Transverse colon (tissue), 4 donors: ENCODE measurements at regions not wholly inside any gene's neighbourhood (a gene's known extent, or its start where the extent isn't known, plus 50 kb on each side); places are given as distances from the start of the nearest gene placed in this dataset.

Source experiments
- DNase-seq: peaks from one replicate; pipeline ENCODE4 v3.0.0-alpha.2; 2019
- H3K27ac ChIP-seq, 4 donors: fragments of 200-600 bp; sonication (generic); 2 replicates each; pipeline ENCODE4 v1.5.1; 2016 to 2018; ENCODE audit warnings: inconsistent platforms in 4 of 4
- H3K27me3 ChIP-seq: fragments of 200-600 bp; sonication (generic); 2 replicates; pipeline ENCODE4 v1.5.1; 2017; ENCODE audit warnings: inconsistent platforms
- H3K36me3 ChIP-seq, 4 donors: fragments of 200-600 bp; sonication (generic); 2 replicates each; pipeline ENCODE4 v1.5.1; 2017 to 2019; ENCODE audit warnings: inconsistent platforms in 4 of 4
- H3K4me1 ChIP-seq, 4 donors: fragments of 200-600 bp; sonication (generic); 2 replicates each; pipeline ENCODE4 v1.5.1; 2017 to 2020; ENCODE audit warnings: inconsistent platforms in 4 of 4
- H3K4me3 ChIP-seq, 4 donors: fragments of 200-600 bp; sonication (generic); 1 replicate in 1 of 4; 2 replicates in 3 of 4; pipeline versions ENCODE4 v1.5.1 to v1.6.1; 2017 to 2019; ENCODE audit warnings: inconsistent platforms in 4 of 4
- H3K9me3 ChIP-seq, 2 donors: fragments of 200-600 bp; sonication (generic); 2 replicates each; pipeline ENCODE4 v1.5.1; 2017 to 2019; ENCODE audit warnings: inconsistent platforms in 2 of 2
- CTCF ChIP-seq, 5 experiments: fragments of 200-600 bp in 3 of 5; fragments of 450-650 bp in 2 of 5; sonication (generic) in 3 of 5; IDR thresholded peaks; 1 replicate in 2 of 5; 2 replicates in 3 of 5; pipeline ENCODE4 v1.5.1; 2016 to 2017; ENCODE audit warnings: antibody characterized with exemption in 5 of 5, inconsistent platforms in 3 of 5, mild to moderate bottlenecking in 2 of 5, moderate library complexity in 1 of 5
- EP300 ChIP-seq: sonication (generic); formaldehyde crosslinking; IDR thresholded peaks from one replicate; pipeline ENCODE4 v1.6.1; 2017; ENCODE audit warnings: antibody characterized with exemption, low read depth
- POLR2A ChIP-seq: fragments of 450-650 bp; IDR thresholded peaks from one replicate; pipeline ENCODE4 v1.6.1; 2016; ENCODE audit warnings: antibody characterized with exemption, mild to moderate bottlenecking, moderate library complexity
- POLR2AphosphoS5 ChIP-seq, 3 donors: sonication (generic); formaldehyde crosslinking; IDR thresholded peaks; one replicate each; pipeline ENCODE4 v1.6.1; 2016; ENCODE audit warnings: antibody characterized with exemption in 3 of 3
- WGBS, 2 donors: methylation state at CpG; one replicate each; pipeline ENCODE4 v1.1.5; 2018; ENCODE audit warnings: low coverage in 1 of 2; 5-methylcytosine and 5-hydroxymethylcytosine counted together
- in situ Hi-C, 4 donors: fragments of 200-750 bp; cut with MboI; loops; one replicate each; pipeline versions ENCODE4 v1.15.0 to v1.15.1; 2017; ENCODE audit warnings: low sequenced_read_pairs in 3 of 4, low pct_ligation_motif_present in 1 of 4, low pct_unique_long_range_greater_than_20kb in 1 of 4
- intact Hi-C: fragments of 100-400 bp; cut with DNase I; formaldehyde crosslinking; loops from one replicate; pipeline ENCODE4 v1.15.1; 2023; ENCODE audit warnings: low total_unique reads

DNA sequence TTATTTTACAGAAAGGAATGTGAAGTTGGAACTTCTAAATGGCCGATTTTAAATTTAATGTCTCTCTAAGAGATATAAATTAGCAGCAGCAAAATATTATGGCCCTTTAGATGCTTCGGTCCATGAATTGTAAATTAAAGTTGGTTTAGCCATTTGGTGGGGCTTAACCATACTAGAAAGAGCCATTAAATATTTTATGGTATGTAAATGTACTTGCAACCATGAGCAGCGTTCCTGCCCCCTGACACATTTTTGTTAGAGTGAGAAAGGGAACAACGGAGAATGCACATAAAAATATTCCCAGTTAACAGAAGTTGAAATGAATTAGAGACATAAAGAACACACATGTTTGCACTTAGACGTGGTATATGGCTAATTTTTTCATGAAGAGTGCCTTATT is 237.9 kb downstream of the MYLK4 start:
- no peaks in the 10 kb centered on the region for H3K9me3 ChIP-seq
- H3K27me3 ChIP-seq = peaks cover 6% of the 10 kb centered on the region
- 55 to 63% methylated on average over 5 of the region's 5 CpGs for WGBS, 2 donors
- H3K36me3 ChIP-seq = no peaks in the 10 kb centered on the region
- DNase-seq = no peak
- intact Hi-C loops (no loop called here), in situ Hi-C loops (no loop called here)
- H3K4me1 ChIP-seq = peaks cover 0 to 12% (median 5%) of the 10 kb centered on the region in 4 donors
- TF ChIP-seq POLR2A (no peak), POLR2AphosphoS5 (IDR thresholded peaks at IDR 0.05) (no peak), EP300 (no peak), CTCF (IDR thresholded peaks at IDR 0.05) (no peak)
- H3K4me3 ChIP-seq = no peak overlapping the region
- no peak overlapping the region for H3K27ac ChIP-seq

DNA sequence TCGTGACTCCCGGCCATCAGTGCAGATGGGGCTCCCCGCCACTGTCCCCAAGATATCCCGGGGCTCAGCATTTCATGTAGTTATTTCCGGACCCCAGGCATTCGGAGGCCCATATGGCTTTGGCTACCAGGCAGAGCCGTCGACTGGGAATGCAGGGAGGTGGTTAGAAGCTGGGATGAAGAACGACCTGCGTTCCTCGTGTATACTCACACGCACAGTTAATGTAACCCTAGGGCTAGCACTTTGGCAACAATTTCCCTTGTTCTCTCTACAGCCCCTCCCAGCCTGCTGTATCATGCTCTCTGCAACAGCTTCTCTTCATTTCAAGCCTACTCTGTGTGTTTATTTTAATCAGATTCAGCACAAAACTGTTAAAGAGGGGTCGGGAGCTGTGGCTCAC is 240.4 kb downstream of the MYLK4 start:
- Histone ChIP-seq H3K4me1 (peaks cover 0 to 9% (median 4%) of the 10 kb centered on the region in 4 donors), H3K9me3 (no peaks in the 10 kb centered on the region), H3K27ac (no peak overlapping the region), H3K27me3 (peaks cover 31% of the 10 kb centered on the region), H3K4me3 (no peak overlapping the region), H3K36me3 (no peaks in the 10 kb centered on the region)
- in situ Hi-C loops = no loop called here
- WGBS, 2 donors = 85% methylated on average over 13 of the region's 13 CpGs; no CpG with 5 or more reads in 1 of the 2 donors
- no peak for DNase-seq
- intact Hi-C loops = no loop called here
- TF ChIP-seq CTCF (IDR thresholded peaks at IDR 0.05) = no peak
- TF ChIP-seq EP300 = no peak
- TF ChIP-seq POLR2AphosphoS5 (IDR thresholded peaks at IDR 0.05) = no peak
- no peak for TF ChIP-seq POLR2A

DNA sequence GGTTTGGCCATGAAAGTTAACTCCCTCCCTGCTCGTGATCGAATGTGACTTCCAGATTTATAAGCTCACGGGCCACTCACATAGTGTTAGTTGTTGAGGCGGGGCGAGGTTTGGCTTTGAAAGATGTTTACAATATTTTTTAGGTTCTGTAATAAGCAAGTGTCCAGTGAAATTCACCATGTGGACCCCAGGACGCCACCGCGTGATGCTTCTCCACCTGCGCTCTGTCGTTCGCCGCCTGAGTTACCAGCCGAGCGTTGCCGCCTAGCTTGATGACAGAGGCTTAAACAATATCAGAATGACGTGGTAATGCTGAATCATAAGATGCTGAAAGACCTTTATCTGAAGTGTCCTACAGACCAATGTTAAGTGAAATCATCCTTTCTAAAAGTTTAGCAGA is 241.0 kb downstream of the MYLK4 start:
- Histone ChIP-seq H3K4me1 (peaks cover 0 to 3% (median 1%) of the 10 kb centered on the region in 4 donors), H3K27ac (no peak overlapping the region), H3K36me3 (no peaks in the 10 kb centered on the region), H3K4me3 (no peak overlapping the region), H3K27me3 (peaks cover 31% of the 10 kb centered on the region), H3K9me3 (no peaks in the 10 kb centered on the region)
- no peak for DNase-seq
- intact Hi-C loops = no loop called here
- WGBS, 2 donors = 81 to 85% methylated on average over 13 to 16 of the region's 16 CpGs
- TF ChIP-seq CTCF (IDR thresholded peaks at IDR 0.05) (no peak), POLR2AphosphoS5 (IDR thresholded peaks at IDR 0.05) (no peak), EP300 (no peak), POLR2A (no peak)
- in situ Hi-C loops = no loop called here

DNA sequence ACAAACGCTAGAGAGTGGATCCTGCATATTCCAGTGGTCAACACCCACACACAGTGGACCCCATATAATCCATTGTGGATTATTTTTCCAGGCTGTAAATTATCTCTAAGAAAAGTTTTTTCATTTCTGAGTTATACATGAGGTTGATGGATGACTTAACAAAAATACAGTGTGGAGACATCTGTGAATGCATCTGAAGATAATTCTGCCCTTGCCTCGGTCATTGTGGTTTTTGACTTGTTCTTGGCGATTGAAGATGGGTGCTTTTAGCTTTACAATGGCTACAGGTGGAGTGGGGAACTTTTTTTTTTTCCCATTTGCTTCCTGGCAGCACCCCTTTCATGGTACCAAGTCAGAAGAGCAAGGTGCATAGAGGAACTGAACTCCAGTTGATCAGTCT is 242.7 kb downstream of the MYLK4 start:
- no peak for DNase-seq
- TF ChIP-seq POLR2AphosphoS5 (IDR thresholded peaks at IDR 0.05) (no peak), POLR2A (no peak), EP300 (no peak), CTCF (IDR thresholded peaks at IDR 0.05) (no peak)
- in situ Hi-C loops = no loop called here
- Histone ChIP-seq H3K36me3 (no peaks in the 10 kb centered on the region), H3K27me3 (peaks cover 31% of the 10 kb centered on the region), H3K27ac (no peak overlapping the region), H3K4me3 (no peak overlapping the region), H3K9me3 (no peaks in the 10 kb centered on the region), H3K4me1 (no peaks in the 10 kb centered on the region)
- intact Hi-C loops = no loop called here
- 66 to 84% methylated on average over 3 of the region's 3 CpGs for WGBS, 2 donors
